TTC549 (cell line): ENCODE measurements at regions not wholly inside any gene's neighbourhood (a gene's known extent, or its start where the extent isn't known, plus 50 kb on each side); places are given as distances from the start of the nearest gene placed in this dataset.

Experiments
- FAIRE-seq: peaks from 2 replicates; lab custom pipeline; 2012; peaks lifted over from hg19 to GRCh38; lab: Jason Lieb, UNC

- FAIRE-seq: no peak
Observed at GRCh38 chr4:163582703-163583102, 88.2 kb downstream of the TMA16 start.

DNA sequence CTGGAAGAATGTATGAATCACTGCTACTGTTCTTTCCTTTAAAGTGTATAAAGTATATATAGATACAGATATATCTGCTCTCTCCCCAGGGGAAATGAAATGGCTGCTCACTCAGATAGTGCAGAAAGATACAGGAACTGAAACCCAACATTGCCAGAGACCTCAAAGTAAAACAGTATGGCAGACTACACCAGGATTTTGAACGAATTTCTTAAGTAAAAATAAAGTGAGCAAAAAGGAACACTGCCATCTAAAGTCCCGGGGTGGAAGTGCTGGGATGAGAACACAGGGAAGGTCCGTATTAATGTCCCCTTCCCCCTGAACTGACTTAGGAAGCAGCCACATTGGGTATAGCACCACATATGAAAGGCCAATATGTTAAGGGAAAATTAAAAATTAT, 93.4 kb downstream of the TMA16 start:
- no peak for FAIRE-seq

DNA sequence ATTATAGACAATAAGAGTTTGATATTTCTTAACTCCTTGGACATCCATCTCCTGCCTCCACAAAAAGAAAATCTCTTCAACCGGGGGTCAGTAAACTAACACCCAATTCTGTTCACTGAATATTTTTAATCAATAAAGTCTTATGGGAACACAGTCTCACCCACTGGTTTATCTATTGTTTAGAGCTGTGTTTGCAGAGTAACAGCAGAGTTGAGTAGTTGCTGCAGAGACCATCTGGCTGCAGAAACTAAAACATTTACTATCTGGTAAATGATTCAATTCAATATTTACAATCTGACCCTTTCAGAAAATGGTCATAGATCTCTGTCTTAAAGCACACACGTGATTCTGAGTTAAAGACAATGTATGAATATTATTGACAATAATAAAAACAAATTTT, 94.0 kb downstream of the TMA16 start:
- no peak for FAIRE-seq

DNA sequence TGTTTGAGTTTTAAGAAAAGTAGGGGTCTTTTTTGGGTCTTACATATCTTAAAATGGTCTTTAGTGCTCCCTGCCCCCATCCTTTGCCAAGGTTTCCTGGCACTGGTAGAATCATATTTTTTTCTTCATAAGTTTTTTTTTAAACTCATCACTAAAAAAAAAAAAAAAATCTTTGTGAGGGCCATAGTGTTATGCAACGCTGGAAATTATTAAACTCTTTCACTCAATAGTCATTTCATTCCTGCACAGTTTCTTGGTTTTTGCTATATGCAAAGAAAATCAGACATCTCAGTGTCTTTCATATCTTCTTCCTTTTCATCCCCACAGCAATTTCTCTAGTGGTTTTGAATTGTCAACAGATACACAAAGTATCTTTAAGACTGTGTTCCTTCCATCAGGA, 95.6 kb downstream of the TMA16 start:
- no peak for FAIRE-seq

GRCh38 chr4:163590619-163591264, 96.3 kb downstream of the TMA16 start:
- FAIRE-seq: no peak

DNA sequence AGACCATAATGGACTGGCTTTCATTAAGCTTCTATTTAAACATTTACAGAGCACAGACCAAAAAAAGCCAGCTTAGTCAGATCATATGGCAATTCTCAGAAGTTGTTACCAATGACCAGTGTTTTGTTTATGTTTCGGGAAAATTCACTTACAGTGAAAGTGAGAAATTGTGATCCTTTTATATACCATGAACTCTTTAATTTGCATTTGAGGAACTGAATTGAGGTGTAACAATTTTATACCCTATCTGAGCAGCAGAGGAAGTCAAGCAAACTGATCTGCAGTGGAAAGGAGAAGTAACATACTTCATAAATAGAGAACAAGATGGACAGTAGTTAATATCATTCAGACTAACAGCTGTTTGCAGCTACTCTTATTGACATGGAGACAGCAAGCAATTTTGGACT, 97.1 kb downstream of the TMA16 start:
- FAIRE-seq: no peak

DNA sequence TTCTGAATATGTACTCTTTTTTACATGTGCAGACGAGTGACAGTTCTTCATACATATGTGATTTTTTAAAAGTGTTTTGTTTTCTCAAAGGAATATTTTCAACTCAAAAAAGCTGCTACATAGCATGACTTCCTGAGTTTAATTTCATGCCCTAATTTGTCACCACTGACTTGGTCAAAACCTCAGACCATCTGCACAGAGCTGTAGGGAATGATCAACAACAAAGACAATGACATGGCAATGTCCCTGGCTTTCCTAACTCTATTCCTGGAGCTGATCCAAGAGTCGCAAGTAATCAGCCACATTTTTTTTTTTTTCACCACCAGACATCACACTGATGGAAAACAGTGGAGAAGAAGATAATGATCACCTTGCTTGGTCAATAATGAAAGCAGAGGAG, 97.7 kb downstream of the TMA16 start:
- FAIRE-seq: no peak

DNA sequence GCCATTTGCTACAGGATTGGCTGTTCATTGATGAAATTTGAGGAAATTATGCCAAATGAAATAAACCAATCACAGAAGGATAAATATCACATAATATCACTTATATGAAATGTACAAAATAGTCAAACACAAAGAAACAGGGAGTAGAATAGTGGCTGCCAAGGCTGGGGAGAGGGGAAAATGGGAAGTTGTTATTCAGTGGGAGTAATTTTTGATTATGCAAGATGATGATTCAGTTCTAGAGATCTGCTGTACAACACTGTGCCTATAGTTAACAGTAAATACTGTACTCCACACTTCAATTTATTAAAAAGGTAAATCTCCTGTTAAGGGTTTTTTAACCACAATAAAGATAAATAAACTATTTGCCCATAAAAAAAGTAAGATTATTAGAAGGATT, 101.1 kb downstream of the TMA16 start:
- FAIRE-seq: no peak

- FAIRE-seq: no peak
Observed at GRCh38 chr4:163598028-163598427, 103.5 kb downstream of the TMA16 start.

- no peak for FAIRE-seq
Observed at GRCh38 chr4:163598489-163598888, 104.0 kb downstream of the TMA16 start.

GRCh38 chr4:163600727-163601126, 106.2 kb downstream of the TMA16 start:
- FAIRE-seq: no peak

GRCh38 chr4:163603257-163603656, 108.8 kb downstream of the TMA16 start:
- no peak for FAIRE-seq

- FAIRE-seq: no peak
Observed at GRCh38 chr4:163606896-163607691, 112.6 kb downstream of the TMA16 start.

GRCh38 chr4:163609019-163609418, 114.5 kb downstream of the TMA16 start:
- FAIRE-seq: no peak

GRCh38 chr4:163610648-163611047, 116.2 kb downstream of the TMA16 start:
- FAIRE-seq: no peak

- FAIRE-seq: no peak
Observed at GRCh38 chr4:163611182-163611581, 116.7 kb downstream of the TMA16 start.

DNA sequence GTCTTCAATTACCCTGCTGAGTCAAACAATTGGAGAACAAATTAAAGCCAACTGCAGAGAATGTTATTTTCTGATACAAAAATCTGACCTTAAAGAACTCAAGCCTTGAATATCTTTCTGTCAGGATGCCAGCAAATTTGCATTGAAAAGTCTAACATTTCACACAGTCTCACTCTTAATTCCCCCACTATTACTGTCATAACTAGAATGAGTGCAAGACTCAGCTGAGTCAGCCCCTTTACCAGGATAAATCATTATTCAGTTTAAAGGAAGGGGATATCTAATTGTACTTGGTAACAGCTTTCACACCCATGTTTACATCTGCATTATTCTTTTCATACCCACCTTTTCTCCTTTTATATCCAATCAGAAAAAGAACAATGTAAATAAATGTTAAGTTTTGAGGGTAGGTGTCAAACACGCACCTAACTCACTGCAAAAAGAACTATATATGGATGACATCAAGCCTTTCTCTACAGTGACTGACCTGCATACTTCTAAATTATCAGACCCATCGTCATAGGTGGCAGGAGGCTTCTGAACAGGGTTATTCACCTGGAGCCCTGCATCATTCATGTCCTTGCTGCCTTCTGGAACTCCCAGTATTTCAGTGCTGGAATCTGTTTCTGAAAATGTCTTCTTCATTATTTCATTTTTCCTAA, 117.4 kb downstream of the TMA16 start:
- no peak for FAIRE-seq

DNA sequence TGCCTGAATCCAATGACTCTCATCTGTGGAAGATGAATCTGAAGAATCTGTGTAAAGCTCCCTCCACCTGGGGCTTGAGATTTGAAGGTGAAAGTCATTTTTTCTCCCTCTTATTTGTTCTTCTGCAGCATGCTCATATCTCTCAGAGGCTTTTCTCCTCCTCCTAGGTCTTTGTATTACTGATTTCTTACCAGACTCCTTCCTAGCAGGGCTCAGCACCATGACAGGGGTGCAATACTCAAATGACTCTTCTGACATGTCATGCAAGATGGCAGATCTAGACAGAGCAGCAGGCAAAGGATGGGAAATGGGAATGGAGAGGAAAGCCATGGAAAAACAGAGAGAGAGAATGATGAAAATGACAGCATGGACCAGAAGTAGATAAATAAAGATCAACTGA, 118.3 kb downstream of the TMA16 start:
- no peak for FAIRE-seq

- FAIRE-seq: no peak
Observed at GRCh38 chr4:163613383-163613782, 118.9 kb downstream of the TMA16 start.

DNA sequence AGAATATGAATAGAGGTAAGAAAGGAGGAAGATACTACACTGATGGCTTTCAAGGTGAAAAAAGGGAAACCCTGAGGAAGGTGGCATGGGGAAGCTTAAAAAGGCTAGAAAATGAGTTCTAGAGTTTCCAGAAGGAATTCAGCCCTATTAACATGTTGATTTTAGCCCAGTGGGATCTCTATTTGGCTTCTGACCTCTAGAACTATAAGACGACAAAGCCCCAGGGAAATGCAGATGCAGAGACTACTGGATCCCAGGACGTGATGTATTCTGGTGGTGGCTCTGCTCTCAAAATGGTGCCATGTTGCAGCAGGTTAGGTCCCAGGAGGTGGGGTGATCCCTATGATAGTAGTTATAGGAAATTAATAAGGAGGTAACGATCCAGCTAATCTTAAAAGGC, 120.4 kb downstream of the TMA16 start:
- FAIRE-seq: no peak

DNA sequence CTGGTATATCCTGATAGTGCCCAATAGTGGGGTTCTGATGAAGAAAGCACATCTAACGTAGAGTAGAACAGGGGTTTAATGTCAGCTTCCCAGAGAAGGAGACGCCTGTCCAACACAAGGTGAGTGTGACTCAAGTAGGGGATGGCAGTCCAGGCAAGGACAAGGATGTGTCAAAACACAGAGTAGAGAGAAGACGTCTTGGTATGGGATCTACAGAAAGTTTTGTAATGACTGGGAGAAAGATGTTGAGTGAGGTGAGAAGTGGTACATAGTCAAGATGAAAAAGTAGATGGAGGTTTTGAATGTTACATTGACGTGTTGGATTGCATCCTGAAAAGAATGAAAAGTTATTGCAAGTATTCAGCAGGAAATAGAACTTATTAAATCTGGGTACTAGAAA, 124.4 kb downstream of the TMA16 start:
- no peak for FAIRE-seq

GRCh38 chr4:163620738-163621137, 126.2 kb downstream of the TMA16 start:
- no peak for FAIRE-seq

- FAIRE-seq: no peak
Observed at GRCh38 chr4:163621821-163622220, 127.3 kb downstream of the TMA16 start.
